ENCODE measurements at regions not wholly inside any gene's neighbourhood (a gene's known extent, or its start where the extent isn't known, plus 50 kb on each side); places are given as distances from the start of the nearest gene placed in this dataset.
"Not testable (repeated sequence)": the region's sequence is repeated elsewhere in the genome, so short reads cannot be mapped to it uniquely, and the experiment has no call there.

DNA sequence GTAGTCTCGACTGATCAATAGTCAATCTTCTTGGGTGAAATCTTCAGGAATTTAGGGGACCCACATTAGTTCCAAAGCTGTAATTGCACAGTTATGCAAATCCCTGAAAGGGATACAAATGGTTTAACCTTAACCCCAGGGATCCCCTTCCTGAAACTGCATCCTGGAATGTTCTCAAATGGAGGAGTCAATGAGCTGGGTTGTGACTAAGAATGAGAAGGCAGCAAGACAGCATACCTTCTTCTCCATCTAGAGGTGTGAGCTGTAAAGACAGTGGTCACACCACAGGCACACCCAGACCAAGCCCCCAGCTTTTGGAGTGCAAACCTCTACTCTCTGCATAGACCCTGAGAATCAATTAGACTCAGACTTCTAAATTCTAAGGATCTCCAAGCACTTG lies 164.7 kb upstream of the MEIS1 start:
- H3K4me3 ChIP-seq (ENCODE audit: low read depth in 1 of 2, low read length in 2 of 2) = no peak overlapping the region
- no peak overlapping the region for H3K9ac ChIP-seq (ENCODE audit: low read length)
- no peaks in the 10 kb centered on the region for H3K4me1 ChIP-seq (ENCODE audit: insufficient read depth, low read length)
- H3K27ac ChIP-seq (ENCODE audit: low read depth, low read length) = no peak overlapping the region
- no peaks in the 10 kb centered on the region for H3K36me3 ChIP-seq (ENCODE audit: insufficient read depth, low read length)
- H3K9me3 ChIP-seq (ENCODE audit: low read length) = no peaks in the 10 kb centered on the region
- H3K27me3 ChIP-seq (ENCODE audit: control insufficient read depth in 1 of 2, insufficient read depth in 2 of 2, low read length in 2 of 2) = no peaks in the 10 kb centered on the region

- Histone ChIP-seq H3K9ac (ENCODE audit: low read length) (no peak overlapping the region), H3K9me3 (ENCODE audit: low read length) (no peaks in the 10 kb centered on the region), H3K36me3 (ENCODE audit: insufficient read depth, low read length) (no peaks in the 10 kb centered on the region), H3K4me1 (ENCODE audit: insufficient read depth, low read length) (no peaks in the 10 kb centered on the region), H3K4me3 (ENCODE audit: low read depth in 1 of 2, low read length in 2 of 2) (no peak overlapping the region), H3K27ac (ENCODE audit: low read depth, low read length) (no peak overlapping the region), H3K27me3 (ENCODE audit: control insufficient read depth in 1 of 2, insufficient read depth in 2 of 2, low read length in 2 of 2) (no peaks in the 10 kb centered on the region)
Measured at GRCh38 chr2:66269166-66269565, 165.8 kb upstream of the MEIS1 start.

DNA sequence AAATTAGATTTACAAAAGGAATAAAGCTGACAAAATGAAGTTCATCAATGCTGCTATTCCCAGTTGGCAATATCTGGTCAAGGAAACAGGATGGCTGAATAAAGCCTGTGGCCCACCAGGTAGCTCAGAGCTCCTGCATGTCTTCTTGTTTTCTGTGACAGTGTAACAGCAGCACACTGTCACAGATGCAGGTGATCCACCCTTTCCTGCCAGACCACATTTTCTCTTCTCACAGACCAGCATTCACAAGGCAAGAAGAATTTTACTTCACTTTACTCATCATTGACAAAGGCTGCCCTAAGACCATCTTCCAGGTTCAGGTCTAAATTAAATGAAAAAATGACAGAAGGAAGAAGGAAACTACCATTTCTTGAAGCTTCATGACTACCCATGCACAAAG lies 166.2 kb upstream of the MEIS1 start:
- no peak overlapping the region for H3K9ac ChIP-seq (ENCODE audit: low read length)
- no peak overlapping the region for H3K27ac ChIP-seq (ENCODE audit: low read depth, low read length)
- no peaks in the 10 kb centered on the region for H3K4me1 ChIP-seq (ENCODE audit: insufficient read depth, low read length)
- no peaks in the 10 kb centered on the region for H3K36me3 ChIP-seq (ENCODE audit: insufficient read depth, low read length)
- H3K9me3 ChIP-seq (ENCODE audit: low read length) = no peaks in the 10 kb centered on the region
- no peak overlapping the region for H3K4me3 ChIP-seq (ENCODE audit: low read depth in 1 of 2, low read length in 2 of 2)
- H3K27me3 ChIP-seq (ENCODE audit: control insufficient read depth in 1 of 2, insufficient read depth in 2 of 2, low read length in 2 of 2) = no peaks in the 10 kb centered on the region

- H3K36me3 ChIP-seq (ENCODE audit: insufficient read depth, low read length) = no peaks in the 10 kb centered on the region
- no peaks in the 10 kb centered on the region for H3K27me3 ChIP-seq (ENCODE audit: control insufficient read depth in 1 of 2, insufficient read depth in 2 of 2, low read length in 2 of 2)
- H3K9ac ChIP-seq (ENCODE audit: low read length) = no peak overlapping the region
- no peak overlapping the region for H3K4me3 ChIP-seq (ENCODE audit: low read depth in 1 of 2, low read length in 2 of 2)
- H3K9me3 ChIP-seq (ENCODE audit: low read length) = no peaks in the 10 kb centered on the region
- H3K4me1 ChIP-seq (ENCODE audit: insufficient read depth, low read length) = peaks cover 11% of the 10 kb centered on the region
- H3K27ac ChIP-seq (ENCODE audit: low read depth, low read length) = no peak overlapping the region
Measured at GRCh38 chr2:66264354-66264753, 170.6 kb upstream of the MEIS1 start.

DNA sequence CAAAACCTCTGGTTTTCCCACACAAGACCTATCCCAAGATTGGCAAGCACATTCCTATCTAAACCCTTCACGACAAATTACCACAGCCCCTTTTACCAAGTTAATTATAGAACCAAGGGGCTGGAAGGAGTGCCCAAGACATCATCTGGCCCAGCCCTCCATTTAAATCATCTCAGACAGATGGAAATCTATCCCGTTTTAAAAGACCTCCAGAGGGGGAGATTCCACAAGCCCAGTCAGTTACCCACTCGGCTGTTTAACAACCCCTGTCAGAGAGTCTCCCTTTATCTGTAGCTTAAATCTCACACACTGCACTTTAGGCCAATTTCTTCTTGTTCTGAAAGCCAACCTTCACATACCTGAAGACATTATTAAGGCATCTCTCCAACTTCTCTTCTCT lies 179.1 kb upstream of the MEIS1 start:
- H3K4me1 ChIP-seq (ENCODE audit: insufficient read depth, low read length) = no peaks in the 10 kb centered on the region
- H3K9ac ChIP-seq (ENCODE audit: low read length) = no peak overlapping the region
- H3K27ac ChIP-seq (ENCODE audit: low read depth, low read length) = no peak overlapping the region
- H3K4me3 ChIP-seq (ENCODE audit: low read depth in 1 of 2, low read length in 2 of 2) = no peak overlapping the region
- H3K36me3 ChIP-seq (ENCODE audit: insufficient read depth, low read length) = no peaks in the 10 kb centered on the region
- no peaks in the 10 kb centered on the region for H3K9me3 ChIP-seq (ENCODE audit: low read length)
- H3K27me3 ChIP-seq (ENCODE audit: control insufficient read depth in 1 of 2, insufficient read depth in 2 of 2, low read length in 2 of 2) = no peaks in the 10 kb centered on the region

GRCh38 chr2:66255136-66255535 lies 179.8 kb upstream of the MEIS1 start:
- Histone ChIP-seq H3K9ac (ENCODE audit: low read length) (no peak overlapping the region), H3K36me3 (ENCODE audit: insufficient read depth, low read length) (no peaks in the 10 kb centered on the region), H3K4me3 (ENCODE audit: low read depth in 1 of 2, low read length in 2 of 2) (no peak overlapping the region), H3K27ac (ENCODE audit: low read depth, low read length) (no peak overlapping the region), H3K4me1 (ENCODE audit: insufficient read depth, low read length) (no peaks in the 10 kb centered on the region), H3K9me3 (ENCODE audit: low read length) (no peaks in the 10 kb centered on the region), H3K27me3 (ENCODE audit: control insufficient read depth in 1 of 2, insufficient read depth in 2 of 2, low read length in 2 of 2) (no peaks in the 10 kb centered on the region)

DNA sequence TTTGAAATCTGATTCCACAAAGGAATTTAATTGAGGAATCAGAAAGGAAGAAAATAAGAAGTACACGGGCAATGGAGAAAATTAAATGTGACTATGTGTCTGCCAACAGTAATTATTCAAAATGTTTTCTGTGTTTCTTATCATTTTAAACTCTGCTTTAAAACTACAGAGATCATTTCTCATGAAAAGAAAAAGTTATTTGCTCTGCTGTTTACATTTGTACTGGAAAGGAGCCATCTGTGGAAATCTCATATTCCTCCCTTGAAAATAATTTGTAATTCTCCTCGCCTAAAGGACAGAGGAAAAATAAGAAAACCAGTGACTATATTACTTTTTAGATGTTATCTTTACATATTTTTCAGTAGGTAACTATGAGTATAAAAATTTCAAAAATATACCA lies 181.9 kb upstream of the MEIS1 start:
- Histone ChIP-seq H3K9ac (ENCODE audit: low read length) (no peak overlapping the region), H3K4me3 (ENCODE audit: low read depth in 1 of 2, low read length in 2 of 2) (no peak overlapping the region), H3K4me1 (ENCODE audit: insufficient read depth, low read length) (no peaks in the 10 kb centered on the region), H3K9me3 (ENCODE audit: low read length) (no peaks in the 10 kb centered on the region), H3K36me3 (ENCODE audit: insufficient read depth, low read length) (no peaks in the 10 kb centered on the region), H3K27ac (ENCODE audit: low read depth, low read length) (no peak overlapping the region), H3K27me3 (ENCODE audit: control insufficient read depth in 1 of 2, insufficient read depth in 2 of 2, low read length in 2 of 2) (no peaks in the 10 kb centered on the region)

- Histone ChIP-seq H3K4me1 (ENCODE audit: insufficient read depth, low read length) (no peaks in the 10 kb centered on the region), H3K4me3 (ENCODE audit: low read depth in 1 of 2, low read length in 2 of 2) (no peak overlapping the region), H3K36me3 (ENCODE audit: insufficient read depth, low read length) (no peaks in the 10 kb centered on the region), H3K27me3 (ENCODE audit: control insufficient read depth in 1 of 2, insufficient read depth in 2 of 2, low read length in 2 of 2) (no peaks in the 10 kb centered on the region), H3K27ac (ENCODE audit: low read depth, low read length) (no peak overlapping the region), H3K9ac (ENCODE audit: low read length) (no peak overlapping the region), H3K9me3 (ENCODE audit: low read length) (no peaks in the 10 kb centered on the region)
Measured at GRCh38 chr2:66252109-66252508, 182.8 kb upstream of the MEIS1 start.

- H3K27me3 ChIP-seq (ENCODE audit: control insufficient read depth in 1 of 2, insufficient read depth in 2 of 2, low read length in 2 of 2) = no peaks in the 10 kb centered on the region
- H3K4me1 ChIP-seq (ENCODE audit: insufficient read depth, low read length) = no peaks in the 10 kb centered on the region
- no peaks in the 10 kb centered on the region for H3K36me3 ChIP-seq (ENCODE audit: insufficient read depth, low read length)
- H3K9me3 ChIP-seq (ENCODE audit: low read length) = no peaks in the 10 kb centered on the region
- H3K4me3 ChIP-seq (ENCODE audit: low read depth in 1 of 2, low read length in 2 of 2) = no peak overlapping the region
- H3K27ac ChIP-seq (ENCODE audit: low read depth, low read length) = no peak overlapping the region
- H3K9ac ChIP-seq (ENCODE audit: low read length) = no peak overlapping the region
Measured at GRCh38 chr2:66251573-66251972, 183.4 kb upstream of the MEIS1 start.

DNA sequence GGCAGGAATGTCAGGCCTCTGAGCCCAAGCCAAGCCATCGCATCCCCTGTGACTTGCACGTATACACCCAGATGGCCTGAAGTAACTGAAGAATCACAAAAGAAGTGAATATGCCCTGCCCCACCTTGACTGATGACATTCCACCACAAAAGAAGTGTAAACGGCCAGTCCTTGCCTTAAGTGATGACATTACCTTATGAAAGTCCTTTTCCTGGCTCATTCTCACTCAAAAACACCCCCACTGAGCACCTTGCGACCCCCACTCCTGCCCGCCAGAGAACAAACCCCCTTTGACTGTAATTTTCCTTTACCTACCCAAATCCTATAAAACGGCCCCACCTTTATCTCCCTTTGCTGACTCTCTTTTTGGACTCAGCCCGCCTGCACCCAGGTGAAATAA lies 185.8 kb upstream of the MEIS1 start:
- not testable (repeated sequence) for H3K27ac ChIP-seq (ENCODE audit: low read depth, low read length); H3K4me3 ChIP-seq (ENCODE audit: low read depth in 1 of 2, low read length in 2 of 2); H3K9ac ChIP-seq (ENCODE audit: low read length); H3K4me1 ChIP-seq (ENCODE audit: insufficient read depth, low read length); H3K36me3 ChIP-seq (ENCODE audit: insufficient read depth, low read length); H3K27me3 ChIP-seq (ENCODE audit: control insufficient read depth in 1 of 2, insufficient read depth in 2 of 2, low read length in 2 of 2); H3K9me3 ChIP-seq (ENCODE audit: low read length)

GRCh38 chr2:66243809-66244208 lies 191.1 kb upstream of the MEIS1 start:
- H3K27ac ChIP-seq (ENCODE audit: low read depth, low read length); H3K4me3 ChIP-seq (ENCODE audit: low read depth in 1 of 2, low read length in 2 of 2); H3K9ac ChIP-seq (ENCODE audit: low read length); H3K9me3 ChIP-seq (ENCODE audit: low read length); H3K36me3 ChIP-seq (ENCODE audit: insufficient read depth, low read length); H3K27me3 ChIP-seq (ENCODE audit: control insufficient read depth in 1 of 2, insufficient read depth in 2 of 2, low read length in 2 of 2): not testable (repeated sequence)
- peaks cover 19% of the 10 kb centered on the region for H3K4me1 ChIP-seq (ENCODE audit: insufficient read depth, low read length)

DNA sequence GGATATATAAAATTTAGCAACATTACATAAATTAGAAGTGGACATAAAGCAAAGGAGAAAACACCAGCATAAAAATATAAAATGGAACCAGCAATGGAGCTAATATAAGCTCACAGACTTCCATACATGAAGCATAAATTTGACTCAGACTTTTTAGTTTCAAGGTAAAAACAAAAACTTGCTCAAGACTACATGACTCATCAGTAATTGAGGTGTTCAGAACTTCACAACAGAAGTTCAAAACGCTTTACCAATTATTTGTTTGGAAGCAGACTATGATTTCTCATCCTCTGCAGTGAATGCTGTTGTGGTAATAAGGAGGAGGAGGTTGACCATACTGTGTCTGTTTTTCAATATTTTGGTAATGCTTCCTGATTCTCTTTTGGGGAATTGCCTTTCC lies 192.0 kb upstream of the MEIS1 start:
- peaks cover 19% of the 10 kb centered on the region for H3K4me1 ChIP-seq (ENCODE audit: insufficient read depth, low read length)
- H3K27me3 ChIP-seq (ENCODE audit: control insufficient read depth in 1 of 2, insufficient read depth in 2 of 2, low read length in 2 of 2); H3K27ac ChIP-seq (ENCODE audit: low read depth, low read length); H3K9me3 ChIP-seq (ENCODE audit: low read length); H3K9ac ChIP-seq (ENCODE audit: low read length); H3K36me3 ChIP-seq (ENCODE audit: insufficient read depth, low read length); H3K4me3 ChIP-seq (ENCODE audit: low read depth in 1 of 2, low read length in 2 of 2): not testable (repeated sequence)

Data from muscle layer of colon (tissue), 2 donors.